ENCODE measurements at regions not wholly inside any gene's neighbourhood (a gene's known extent, or its start where the extent isn't known, plus 50 kb on each side); places are given as distances from the start of the nearest gene placed in this dataset.
"Not testable (repeated sequence)": the region's sequence is repeated elsewhere in the genome, so short reads cannot be mapped to it uniquely, and the experiment has no call there.

GRCh38 chr11:49384371-49384770, 176.0 kb upstream of the FOLH1 start:
- H3K9me3 Mint-ChIP-seq; H3K27ac Mint-ChIP-seq (ENCODE audit: unreplicated experiment); H3K36me3 Mint-ChIP-seq (ENCODE audit: low read depth); H3K4me3 Mint-ChIP-seq; H3K27me3 Mint-ChIP-seq (ENCODE audit: low read depth); DNase-seq (ENCODE audit: low read depth, low spot score): not testable (repeated sequence)
- H3K4me1 Mint-ChIP-seq: peaks cover 20% of the 10 kb centered on the region

- Mint-ChIP-seq H3K4me1 (peaks cover 10% of the 10 kb centered on the region), H3K27me3 (ENCODE audit: low read depth) (peaks cover 3% of the 10 kb centered on the region), H3K4me3 (no peak overlapping the region), H3K9me3 (no peaks in the 10 kb centered on the region), H3K36me3 (ENCODE audit: low read depth) (no peaks in the 10 kb centered on the region), H3K27ac (ENCODE audit: unreplicated experiment) (no peak overlapping the region)
- no peak for DNase-seq (ENCODE audit: low read depth, low spot score)
- TF ChIP-seq CTCF (conservative IDR thresholded peaks at IDR 0.05): no peak
Observed at GRCh38 chr11:49377978-49378377, 169.6 kb upstream of the FOLH1 start.

- H3K4me3 Mint-ChIP-seq; H3K27ac Mint-ChIP-seq (ENCODE audit: unreplicated experiment); DNase-seq (ENCODE audit: low read depth, low spot score); H3K4me1 Mint-ChIP-seq; H3K36me3 Mint-ChIP-seq (ENCODE audit: low read depth); H3K9me3 Mint-ChIP-seq: not testable (repeated sequence)
- peaks cover 11% of the 10 kb centered on the region for H3K27me3 Mint-ChIP-seq (ENCODE audit: low read depth)
Observed at GRCh38 chr11:49373866-49374265, 165.5 kb upstream of the FOLH1 start.

GRCh38 chr11:49373385-49373784, 165.0 kb upstream of the FOLH1 start:
- H3K9me3 Mint-ChIP-seq; DNase-seq (ENCODE audit: low read depth, low spot score); H3K4me1 Mint-ChIP-seq; H3K27ac Mint-ChIP-seq (ENCODE audit: unreplicated experiment); H3K4me3 Mint-ChIP-seq; H3K36me3 Mint-ChIP-seq (ENCODE audit: low read depth): not testable (repeated sequence)
- H3K27me3 Mint-ChIP-seq (ENCODE audit: low read depth): peaks cover 11% of the 10 kb centered on the region

- not testable (repeated sequence) for DNase-seq (ENCODE audit: low read depth, low spot score); H3K9me3 Mint-ChIP-seq; H3K4me3 Mint-ChIP-seq; H3K27ac Mint-ChIP-seq (ENCODE audit: unreplicated experiment); H3K4me1 Mint-ChIP-seq; H3K36me3 Mint-ChIP-seq (ENCODE audit: low read depth)
- peaks cover 14% of the 10 kb centered on the region for H3K27me3 Mint-ChIP-seq (ENCODE audit: low read depth)
- peak; percentile 58 for TF ChIP-seq CTCF (conservative IDR thresholded peaks at IDR 0.05)
Observed at GRCh38 chr11:49372137-49372536, 163.7 kb upstream of the FOLH1 start.

- not testable (repeated sequence) for H3K4me3 Mint-ChIP-seq; H3K9me3 Mint-ChIP-seq; H3K27ac Mint-ChIP-seq (ENCODE audit: unreplicated experiment); H3K4me1 Mint-ChIP-seq; DNase-seq (ENCODE audit: low read depth, low spot score); H3K36me3 Mint-ChIP-seq (ENCODE audit: low read depth)
- H3K27me3 Mint-ChIP-seq (ENCODE audit: low read depth): peaks cover 11% of the 10 kb centered on the region
Observed at GRCh38 chr11:49368556-49368955, 160.2 kb upstream of the FOLH1 start.

GRCh38 chr11:49365375-49365774, 157.0 kb upstream of the FOLH1 start:
- not testable (repeated sequence) for H3K36me3 Mint-ChIP-seq (ENCODE audit: low read depth); H3K9me3 Mint-ChIP-seq; H3K27ac Mint-ChIP-seq (ENCODE audit: unreplicated experiment); DNase-seq (ENCODE audit: low read depth, low spot score); H3K27me3 Mint-ChIP-seq (ENCODE audit: low read depth); H3K4me1 Mint-ChIP-seq; H3K4me3 Mint-ChIP-seq

- H3K9me3 Mint-ChIP-seq; H3K27ac Mint-ChIP-seq (ENCODE audit: unreplicated experiment); H3K4me3 Mint-ChIP-seq; H3K4me1 Mint-ChIP-seq; H3K36me3 Mint-ChIP-seq (ENCODE audit: low read depth); H3K27me3 Mint-ChIP-seq (ENCODE audit: low read depth); DNase-seq (ENCODE audit: low read depth, low spot score): not testable (repeated sequence)
Observed at GRCh38 chr11:49362994-49363393, 154.6 kb upstream of the FOLH1 start.

- H3K9me3 Mint-ChIP-seq; H3K36me3 Mint-ChIP-seq (ENCODE audit: low read depth); H3K27ac Mint-ChIP-seq (ENCODE audit: unreplicated experiment); DNase-seq (ENCODE audit: low read depth, low spot score); H3K4me1 Mint-ChIP-seq; H3K4me3 Mint-ChIP-seq; H3K27me3 Mint-ChIP-seq (ENCODE audit: low read depth): not testable (repeated sequence)
Observed at GRCh38 chr11:49354536-49354935, 146.1 kb upstream of the FOLH1 start.

- H3K36me3 Mint-ChIP-seq (ENCODE audit: low read depth); H3K4me3 Mint-ChIP-seq; DNase-seq (ENCODE audit: low read depth, low spot score); H3K27ac Mint-ChIP-seq (ENCODE audit: unreplicated experiment); H3K27me3 Mint-ChIP-seq (ENCODE audit: low read depth); H3K4me1 Mint-ChIP-seq; H3K9me3 Mint-ChIP-seq: not testable (repeated sequence)
Observed at GRCh38 chr11:49352868-49353267, 144.5 kb upstream of the FOLH1 start.

- DNase-seq (ENCODE audit: low read depth, low spot score); H3K4me1 Mint-ChIP-seq; H3K27me3 Mint-ChIP-seq (ENCODE audit: low read depth); H3K36me3 Mint-ChIP-seq (ENCODE audit: low read depth); H3K9me3 Mint-ChIP-seq; H3K4me3 Mint-ChIP-seq; H3K27ac Mint-ChIP-seq (ENCODE audit: unreplicated experiment): not testable (repeated sequence)
Observed at GRCh38 chr11:49346627-49347026, 138.2 kb upstream of the FOLH1 start.

GRCh38 chr11:49328485-49329186, 120.2 kb upstream of the FOLH1 start:
- not testable (repeated sequence) for H3K4me1 Mint-ChIP-seq; H3K36me3 Mint-ChIP-seq (ENCODE audit: low read depth); H3K9me3 Mint-ChIP-seq; H3K4me3 Mint-ChIP-seq; H3K27me3 Mint-ChIP-seq (ENCODE audit: low read depth); H3K27ac Mint-ChIP-seq (ENCODE audit: unreplicated experiment); DNase-seq (ENCODE audit: low read depth, low spot score)

Measured in neural crest cell (in vitro differentiated cells).